ENCODE measurements at regions not wholly inside any gene's neighbourhood (a gene's known extent, or its start where the extent isn't known, plus 50 kb on each side); places are given as distances from the start of the nearest gene placed in this dataset.

DNA sequence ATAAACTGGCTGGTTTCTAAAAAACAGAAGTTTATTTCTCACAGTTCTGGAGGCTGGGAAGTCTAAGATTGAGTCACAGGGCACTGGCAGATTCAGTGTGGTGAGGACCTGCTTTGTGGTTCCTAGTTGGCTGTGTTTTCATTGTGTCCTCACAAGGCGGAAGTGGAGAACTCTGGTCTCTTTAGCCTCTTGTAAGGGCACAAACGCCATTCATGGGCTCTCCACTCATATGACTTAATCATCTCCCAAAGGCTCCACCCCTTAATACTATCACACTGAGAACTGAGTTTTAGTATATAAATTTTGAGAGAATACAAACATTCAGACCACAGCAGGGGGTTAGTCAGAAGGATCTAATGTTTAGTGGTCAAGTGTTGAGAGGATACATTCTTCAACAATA, 208.2 kb downstream of the SEC61B start:
- no peaks in the 10 kb centered on the region for H4K20me1 ChIP-seq (replicated peaks; ENCODE audit: control insufficient read depth, insufficient read depth, low read length)
- H3K4me2 ChIP-seq (ENCODE audit: insufficient read depth, low read length), result no peak overlapping the region
- H2AFZ ChIP-seq (ENCODE audit: low read depth, low read length), result no peak overlapping the region
- H3K4me3 ChIP-seq, result no peak overlapping the region
- in situ Hi-C loops (cut with MboI), result no loop called here
- 5% methylated on average over 2 of the region's 2 CpGs for WGBS (ENCODE audit: insufficient coverage, low coverage, missing lambda C conversion rate)
- DNase-seq (ENCODE audit: extremely low read depth in 1 of 4, low spot score in 3 of 4), result no peak
- no peak overlapping the region for H3K27ac ChIP-seq (ENCODE audit: extremely low read depth, low read depth, low read length)
- intact Hi-C loops (cut with micrococcal nuclease), result no loop called here
- H3K79me2 ChIP-seq (ENCODE audit: control insufficient read depth, insufficient read depth, low read length), result no peaks in the 10 kb centered on the region
- H3K27me3 ChIP-seq (ENCODE audit: control insufficient read depth in 2 of 2, insufficient read depth in 2 of 2, low read length in 2 of 2), result no peaks in the 10 kb centered on the region
- no peak overlapping the region for H3K9ac ChIP-seq (ENCODE audit: insufficient read depth in 1 of 2, low read depth in 2 of 2, low read length in 2 of 2)
- H3K9me3 ChIP-seq (replicated peaks; ENCODE audit: control insufficient read depth, insufficient read depth, low read depth, low read length), result no peaks in the 10 kb centered on the region
- no peak for ATAC-seq
- POLR2A ChIA-PET, result no interaction called here
- H3K4me1 ChIP-seq (replicated peaks in 1 of 2; ENCODE audit: control insufficient read depth in 2 of 2, insufficient read depth in 2 of 2, low read length in 2 of 2), result peaks cover 0 to 4% of the 10 kb centered on the region in 2 experiments; a peak in 2 of 5 replicates
- no peaks in the 10 kb centered on the region for H3K36me3 ChIP-seq (ENCODE audit: control insufficient read depth, insufficient read depth, low read length)
- no TSS peak for BruUV-seq (replicated peaks)
- H3K9me1 ChIP-seq (ENCODE audit: control insufficient read depth, insufficient read depth, low read length), result no peaks in the 10 kb centered on the region
- no peak for FAIRE-seq
- CTCF ChIA-PET (ENCODE audit: low intra/inter-chr PET ratio), result no interaction called here
- TF ChIP-seq MTA3 (IDR thresholded peaks at IDR 0.05; ENCODE audit: borderline replicate concordance) (no peak), MEF2A (IDR thresholded peaks at IDR 0.05; ENCODE audit: control insufficient read depth, low read depth, low read length) (no peak), ZSCAN32 (CRISPR knock-in tag; IDR thresholded peaks at IDR 0.05) (no peak), NONO (IDR thresholded peaks at IDR 0.05; ENCODE audit: low read depth in 2 of 2, low read length in 1 of 2) (no peak), NR2C2 (CRISPR knock-in tag; IDR thresholded peaks at IDR 0.05) (no peak), NR2C2 (tag; IDR thresholded peaks at IDR 0.05) (no peak), RBM17 (IDR thresholded peaks at IDR 0.05; ENCODE audit: borderline replicate concordance, low read depth, low read length) (no peak), ZBED1 (IDR thresholded peaks at IDR 0.05) (no peak), ETV1 (tag; conservative IDR thresholded peaks at IDR 0.05; ENCODE audit: low read depth) (no peak), PHF8 (IDR thresholded peaks at IDR 0.05; ENCODE audit: borderline replicate concordance, low read length) (no peak), ZFP36 (IDR thresholded peaks at IDR 0.05; ENCODE audit: low read depth, low read length, partially characterized antibody) (no peak), CHD2 (IDR thresholded peaks at IDR 0.05; ENCODE audit: low read depth, low read length) (no peak), RAD51 (IDR thresholded peaks at IDR 0.05; ENCODE audit: borderline replicate concordance, low read depth) (no peak), PPARD (CRISPR knock-in tag; IDR thresholded peaks at IDR 0.05) (no peak), FOSL1 (tag; conservative IDR thresholded peaks at IDR 0.05) (no peak)
- TF ChIP-seq, protein P1, sequence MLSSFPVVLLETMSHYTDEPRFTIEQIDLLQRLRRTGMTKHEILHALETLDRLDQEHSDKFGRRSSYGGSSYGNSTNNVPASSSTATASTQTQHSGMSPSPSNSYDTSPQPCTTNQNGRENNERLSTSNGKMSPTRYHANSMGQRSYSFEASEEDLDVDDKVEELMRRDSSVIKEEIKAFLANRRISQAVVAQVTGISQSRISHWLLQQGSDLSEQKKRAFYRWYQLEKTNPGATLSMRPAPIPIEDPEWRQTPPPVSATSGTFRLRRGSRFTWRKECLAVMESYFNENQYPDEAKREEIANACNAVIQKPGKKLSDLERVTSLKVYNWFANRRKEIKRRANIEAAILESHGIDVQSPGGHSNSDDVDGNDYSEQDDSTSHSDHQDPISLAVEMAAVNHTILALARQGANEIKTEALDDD (IDR thresholded peaks at IDR 0.05), result no peak
- TF ChIP-seq, protein P2, sequence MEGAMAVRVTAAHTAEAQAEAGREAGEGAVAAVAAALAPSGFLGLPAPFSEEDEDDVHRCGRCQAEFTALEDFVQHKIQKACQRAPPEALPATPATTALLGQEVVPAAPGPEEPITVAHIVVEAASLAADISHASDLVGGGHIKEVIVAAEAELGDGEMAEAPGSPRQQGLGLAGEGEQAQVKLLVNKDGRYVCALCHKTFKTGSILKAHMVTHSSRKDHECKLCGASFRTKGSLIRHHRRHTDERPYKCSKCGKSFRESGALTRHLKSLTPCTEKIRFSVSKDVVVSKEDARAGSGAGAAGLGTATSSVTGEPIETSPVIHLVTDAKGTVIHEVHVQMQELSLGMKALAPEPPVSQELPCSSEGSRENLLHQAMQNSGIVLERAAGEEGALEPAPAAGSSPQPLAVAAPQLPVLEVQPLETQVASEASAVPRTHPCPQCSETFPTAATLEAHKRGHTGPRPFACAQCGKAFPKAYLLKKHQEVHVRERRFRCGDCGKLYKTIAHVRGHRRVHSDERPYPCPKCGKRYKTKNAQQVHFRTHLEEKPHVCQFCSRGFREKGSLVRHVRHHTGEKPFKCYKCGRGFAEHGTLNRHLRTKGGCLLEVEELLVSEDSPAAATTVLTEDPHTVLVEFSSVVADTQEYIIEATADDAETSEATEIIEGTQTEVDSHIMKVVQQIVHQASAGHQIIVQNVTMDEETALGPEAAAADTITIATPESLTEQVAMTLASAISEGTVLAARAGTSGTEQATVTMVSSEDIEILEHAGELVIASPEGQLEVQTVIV (CRISPR knock-in tag; IDR thresholded peaks at IDR 0.05; ENCODE audit: borderline replicate concordance), result no peak
- TF ChIP-seq, protein P3, sequence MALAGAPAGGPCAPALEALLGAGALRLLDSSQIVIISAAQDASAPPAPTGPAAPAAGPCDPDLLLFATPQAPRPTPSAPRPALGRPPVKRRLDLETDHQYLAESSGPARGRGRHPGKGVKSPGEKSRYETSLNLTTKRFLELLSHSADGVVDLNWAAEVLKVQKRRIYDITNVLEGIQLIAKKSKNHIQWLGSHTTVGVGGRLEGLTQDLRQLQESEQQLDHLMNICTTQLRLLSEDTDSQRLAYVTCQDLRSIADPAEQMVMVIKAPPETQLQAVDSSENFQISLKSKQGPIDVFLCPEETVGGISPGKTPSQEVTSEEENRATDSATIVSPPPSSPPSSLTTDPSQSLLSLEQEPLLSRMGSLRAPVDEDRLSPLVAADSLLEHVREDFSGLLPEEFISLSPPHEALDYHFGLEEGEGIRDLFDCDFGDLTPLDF (CRISPR knock-in tag; IDR thresholded peaks at IDR 0.05), result no peak
- TF ChIP-seq, protein P4, sequence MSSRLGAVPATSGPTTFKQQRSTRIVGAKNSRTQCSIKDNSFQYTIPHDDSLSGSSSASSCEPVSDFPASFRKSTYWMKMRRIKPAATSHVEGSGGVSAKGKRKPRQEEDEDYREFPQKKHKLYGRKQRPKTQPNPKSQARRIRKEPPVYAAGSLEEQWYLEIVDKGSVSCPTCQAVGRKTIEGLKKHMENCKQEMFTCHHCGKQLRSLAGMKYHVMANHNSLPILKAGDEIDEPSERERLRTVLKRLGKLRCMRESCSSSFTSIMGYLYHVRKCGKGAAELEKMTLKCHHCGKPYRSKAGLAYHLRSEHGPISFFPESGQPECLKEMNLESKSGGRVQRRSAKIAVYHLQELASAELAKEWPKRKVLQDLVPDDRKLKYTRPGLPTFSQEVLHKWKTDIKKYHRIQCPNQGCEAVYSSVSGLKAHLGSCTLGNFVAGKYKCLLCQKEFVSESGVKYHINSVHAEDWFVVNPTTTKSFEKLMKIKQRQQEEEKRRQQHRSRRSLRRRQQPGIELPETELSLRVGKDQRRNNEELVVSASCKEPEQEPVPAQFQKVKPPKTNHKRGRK (tag; IDR thresholded peaks at IDR 0.05), result no peak
